ENCODE measurements at regions not wholly inside any gene's neighbourhood (a gene's known extent, or its start where the extent isn't known, plus 50 kb on each side); places are given as distances from the start of the nearest gene placed in this dataset.
"Not testable (repeated sequence)": the region's sequence is repeated elsewhere in the genome, so short reads cannot be mapped to it uniquely, and the experiment has no call there.

GRCh38 chr2:47964277-47964676 lies 58.0 kb upstream of the FBXO11 start:
- H3K36me3 ChIP-seq (ENCODE audit: insufficient read depth, low read length), result no peaks in the 10 kb centered on the region
- no peaks in the 10 kb centered on the region for H3K79me2 ChIP-seq (ENCODE audit: control insufficient read depth, insufficient read depth, low read length, unreplicated experiment)
- peaks cover 40% of the 10 kb centered on the region for H3K27me3 ChIP-seq (ENCODE audit: insufficient read depth, low read length)
- H3K4me3 ChIP-seq (ENCODE audit: low read depth, low read length), result no peak overlapping the region
- H2AFZ ChIP-seq (ENCODE audit: low read length, unreplicated experiment), result no peak overlapping the region
- H3K27ac ChIP-seq (ENCODE audit: low read depth, low read length), result no peak overlapping the region
- no peaks in the 10 kb centered on the region for H3K4me1 ChIP-seq (ENCODE audit: control insufficient read depth, insufficient read depth, low read length, unreplicated experiment)

GRCh38 chr2:47964722-47965434 lies 58.6 kb upstream of the FBXO11 start:
- no peaks in the 10 kb centered on the region for H3K79me2 ChIP-seq (ENCODE audit: control insufficient read depth, insufficient read depth, low read length, unreplicated experiment)
- H2AFZ ChIP-seq (ENCODE audit: low read length, unreplicated experiment), result no peak overlapping the region
- H3K36me3 ChIP-seq (ENCODE audit: insufficient read depth, low read length), result no peaks in the 10 kb centered on the region
- H3K4me3 ChIP-seq (ENCODE audit: low read depth, low read length), result no peak overlapping the region
- H3K27me3 ChIP-seq (ENCODE audit: insufficient read depth, low read length), result peaks cover 36% of the 10 kb centered on the region
- no peaks in the 10 kb centered on the region for H3K4me1 ChIP-seq (ENCODE audit: control insufficient read depth, insufficient read depth, low read length, unreplicated experiment)
- H3K27ac ChIP-seq (ENCODE audit: low read depth, low read length), result no peak overlapping the region

GRCh38 chr2:47976728-47977127 lies 70.4 kb upstream of the FBXO11 start:
- H3K4me3 ChIP-seq (ENCODE audit: low read depth, low read length); H3K27ac ChIP-seq (ENCODE audit: low read depth, low read length); H3K79me2 ChIP-seq (ENCODE audit: control insufficient read depth, insufficient read depth, low read length, unreplicated experiment); H2AFZ ChIP-seq (ENCODE audit: low read length, unreplicated experiment); H3K36me3 ChIP-seq (ENCODE audit: insufficient read depth, low read length); H3K4me1 ChIP-seq (ENCODE audit: control insufficient read depth, insufficient read depth, low read length, unreplicated experiment); H3K27me3 ChIP-seq (ENCODE audit: insufficient read depth, low read length): not testable (repeated sequence)

GRCh38 chr2:47984041-47984440 lies 77.7 kb upstream of the FBXO11 start:
- no peaks in the 10 kb centered on the region for H3K36me3 ChIP-seq (ENCODE audit: insufficient read depth, low read length)
- H2AFZ ChIP-seq (ENCODE audit: low read length, unreplicated experiment), result no peak overlapping the region
- peaks cover 43% of the 10 kb centered on the region for H3K27me3 ChIP-seq (ENCODE audit: insufficient read depth, low read length)
- H3K79me2 ChIP-seq (ENCODE audit: control insufficient read depth, insufficient read depth, low read length, unreplicated experiment), result no peaks in the 10 kb centered on the region
- no peak overlapping the region for H3K4me3 ChIP-seq (ENCODE audit: low read depth, low read length)
- no peak overlapping the region for H3K27ac ChIP-seq (ENCODE audit: low read depth, low read length)
- H3K4me1 ChIP-seq (ENCODE audit: control insufficient read depth, insufficient read depth, low read length, unreplicated experiment), result no peaks in the 10 kb centered on the region

- Histone ChIP-seq H3K27me3 (ENCODE audit: insufficient read depth, low read length) (peaks cover 40% of the 10 kb centered on the region), H2AFZ (ENCODE audit: low read length, unreplicated experiment) (no peak overlapping the region), H3K4me1 (ENCODE audit: control insufficient read depth, insufficient read depth, low read length, unreplicated experiment) (no peaks in the 10 kb centered on the region), H3K79me2 (ENCODE audit: control insufficient read depth, insufficient read depth, low read length, unreplicated experiment) (no peaks in the 10 kb centered on the region), H3K27ac (ENCODE audit: low read depth, low read length) (no peak overlapping the region), H3K36me3 (ENCODE audit: insufficient read depth, low read length) (no peaks in the 10 kb centered on the region), H3K4me3 (ENCODE audit: low read depth, low read length) (no peak overlapping the region)
Measured at GRCh38 chr2:47990503-47990902, 84.2 kb upstream of the FBXO11 start.

GRCh38 chr2:47992671-47993070 lies 86.4 kb upstream of the FBXO11 start:
- Histone ChIP-seq H3K4me1 (ENCODE audit: control insufficient read depth, insufficient read depth, low read length, unreplicated experiment) (no peaks in the 10 kb centered on the region), H3K4me3 (ENCODE audit: low read depth, low read length) (no peak overlapping the region), H3K36me3 (ENCODE audit: insufficient read depth, low read length) (no peaks in the 10 kb centered on the region), H3K79me2 (ENCODE audit: control insufficient read depth, insufficient read depth, low read length, unreplicated experiment) (no peaks in the 10 kb centered on the region), H3K27me3 (ENCODE audit: insufficient read depth, low read length) (peaks cover 32% of the 10 kb centered on the region; the same call in 1 of the 2 replicates), H3K27ac (ENCODE audit: low read depth, low read length) (no peak overlapping the region), H2AFZ (ENCODE audit: low read length, unreplicated experiment) (no peak overlapping the region)

- no peak overlapping the region for H3K27ac ChIP-seq (ENCODE audit: low read depth, low read length)
- H3K4me1 ChIP-seq (ENCODE audit: control insufficient read depth, insufficient read depth, low read length, unreplicated experiment), result no peaks in the 10 kb centered on the region
- no peak overlapping the region for H3K4me3 ChIP-seq (ENCODE audit: low read depth, low read length)
- peaks cover 18% of the 10 kb centered on the region; the same call in 1 of the 2 replicates for H3K27me3 ChIP-seq (ENCODE audit: insufficient read depth, low read length)
- no peaks in the 10 kb centered on the region for H3K36me3 ChIP-seq (ENCODE audit: insufficient read depth, low read length)
- no peak overlapping the region for H2AFZ ChIP-seq (ENCODE audit: low read length, unreplicated experiment)
- H3K79me2 ChIP-seq (ENCODE audit: control insufficient read depth, insufficient read depth, low read length, unreplicated experiment), result no peaks in the 10 kb centered on the region
Measured at GRCh38 chr2:47996808-47997207, 90.5 kb upstream of the FBXO11 start.

- no peak overlapping the region for H2AFZ ChIP-seq (ENCODE audit: low read length, unreplicated experiment)
- no peak overlapping the region for H3K4me3 ChIP-seq (ENCODE audit: low read depth, low read length)
- peaks cover 12% of the 10 kb centered on the region; the same call in 1 of the 2 replicates for H3K27me3 ChIP-seq (ENCODE audit: insufficient read depth, low read length)
- H3K27ac ChIP-seq (ENCODE audit: low read depth, low read length), result no peak overlapping the region
- H3K79me2 ChIP-seq (ENCODE audit: control insufficient read depth, insufficient read depth, low read length, unreplicated experiment), result no peaks in the 10 kb centered on the region
- H3K36me3 ChIP-seq (ENCODE audit: insufficient read depth, low read length), result no peaks in the 10 kb centered on the region
- no peaks in the 10 kb centered on the region for H3K4me1 ChIP-seq (ENCODE audit: control insufficient read depth, insufficient read depth, low read length, unreplicated experiment)
Measured at GRCh38 chr2:47999512-47999911, 93.2 kb upstream of the FBXO11 start.

GRCh38 chr2:48001498-48001897 lies 95.2 kb upstream of the FBXO11 start:
- no peak overlapping the region for H3K4me3 ChIP-seq (ENCODE audit: low read depth, low read length)
- H3K27me3 ChIP-seq (ENCODE audit: insufficient read depth, low read length), result 0 out of 2 replicates have a peak, but pooled peaks cover under 1% of the 10 kb centered on the region
- no peaks in the 10 kb centered on the region for H3K79me2 ChIP-seq (ENCODE audit: control insufficient read depth, insufficient read depth, low read length, unreplicated experiment)
- no peaks in the 10 kb centered on the region for H3K4me1 ChIP-seq (ENCODE audit: control insufficient read depth, insufficient read depth, low read length, unreplicated experiment)
- no peak overlapping the region for H2AFZ ChIP-seq (ENCODE audit: low read length, unreplicated experiment)
- H3K27ac ChIP-seq (ENCODE audit: low read depth, low read length), result no peak overlapping the region
- H3K36me3 ChIP-seq (ENCODE audit: insufficient read depth, low read length), result no peaks in the 10 kb centered on the region

GRCh38 chr2:48006094-48006493 lies 99.8 kb upstream of the FBXO11 start:
- Histone ChIP-seq H3K4me1 (ENCODE audit: control insufficient read depth, insufficient read depth, low read length, unreplicated experiment) (no peaks in the 10 kb centered on the region), H3K36me3 (ENCODE audit: insufficient read depth, low read length) (no peaks in the 10 kb centered on the region), H3K79me2 (ENCODE audit: control insufficient read depth, insufficient read depth, low read length, unreplicated experiment) (no peaks in the 10 kb centered on the region), H3K27me3 (ENCODE audit: insufficient read depth, low read length) (no peaks in the 10 kb centered on the region), H2AFZ (ENCODE audit: low read length, unreplicated experiment) (no peak overlapping the region), H3K27ac (ENCODE audit: low read depth, low read length) (no peak overlapping the region), H3K4me3 (ENCODE audit: low read depth, low read length) (no peak overlapping the region)

GRCh38 chr2:48007699-48008268 lies 101.5 kb upstream of the FBXO11 start:
- Histone ChIP-seq H3K4me1 (ENCODE audit: control insufficient read depth, insufficient read depth, low read length, unreplicated experiment) (no peaks in the 10 kb centered on the region), H3K27ac (ENCODE audit: low read depth, low read length) (no peak overlapping the region), H3K27me3 (ENCODE audit: insufficient read depth, low read length) (no peaks in the 10 kb centered on the region), H3K79me2 (ENCODE audit: control insufficient read depth, insufficient read depth, low read length, unreplicated experiment) (no peaks in the 10 kb centered on the region), H3K36me3 (ENCODE audit: insufficient read depth, low read length) (no peaks in the 10 kb centered on the region), H3K4me3 (ENCODE audit: low read depth, low read length) (no peak overlapping the region), H2AFZ (ENCODE audit: low read length, unreplicated experiment) (no peak overlapping the region)

Measured in ACC112 (cell line).